ENCODE measurements at regions not wholly inside any gene's neighbourhood (a gene's known extent, or its start where the extent isn't known, plus 50 kb on each side); places are given as distances from the start of the nearest gene placed in this dataset.

GRCh38 chr3:23668430-23668904 lies 137.3 kb upstream of the UBE2E1 start:
- H3K36me3 Mint-ChIP-seq = no peaks in the 10 kb centered on the region
- no peaks in the 10 kb centered on the region for H3K9me3 Mint-ChIP-seq
- CTCF ChIA-PET = no interaction called here
- no peaks in the 10 kb centered on the region for H3K36me3 ChIP-seq (ENCODE audit: control insufficient read depth in 2 of 2, extremely low read depth in 1 of 2, insufficient read depth in 1 of 2, low read length in 1 of 2)
- POLR2A ChIA-PET = no interaction called here
- no peak overlapping the region for H3K27ac Mint-ChIP-seq
- peaks cover 0 to 2% (median 0%) of the 10 kb centered on the region in 3 donors for H3K4me1 Mint-ChIP-seq
- no peaks in the 10 kb centered on the region for H3K9me3 ChIP-seq
- peaks cover 0 to 2% of the 10 kb centered on the region in 2 experiments for H3K4me1 ChIP-seq (ENCODE audit: control insufficient read depth in 1 of 2, extremely low read depth in 1 of 2, insufficient read depth in 2 of 2, low read length in 2 of 2)
- H3K4me3 ChIP-seq (ENCODE audit: control insufficient read depth in 1 of 2, extremely low read depth in 1 of 2, low read length in 1 of 2) = no peak overlapping the region
- no peak for DNase-seq
- no peak for ATAC-seq (replicated peaks in 1 of 4)
- peaks cover 0 to 12% of the 10 kb centered on the region in 2 experiments for H3K27me3 ChIP-seq (replicated peaks in 1 of 2; ENCODE audit: control insufficient read depth in 2 of 2, extremely low read depth in 1 of 2, insufficient read depth in 2 of 2, low read length in 1 of 2)
- peaks cover 11 to 25% of the 10 kb centered on the region in 2 donors for H3K27me3 Mint-ChIP-seq
- 78% methylated on average over 3 of the region's 4 CpGs for WGBS (ENCODE audit: insufficient coverage)
- H3K27ac ChIP-seq (ENCODE audit: low read length) = no peak overlapping the region
- H3K4me3 Mint-ChIP-seq = no peak overlapping the region

- Histone ChIP-seq H3K9me3 (no peaks in the 10 kb centered on the region), H3K27me3 (replicated peaks in 1 of 2; ENCODE audit: control insufficient read depth in 2 of 2, extremely low read depth in 1 of 2, insufficient read depth in 2 of 2, low read length in 1 of 2) (peaks cover 0 to 12% of the 10 kb centered on the region in 2 experiments), H3K36me3 (ENCODE audit: control insufficient read depth in 2 of 2, extremely low read depth in 1 of 2, insufficient read depth in 1 of 2, low read length in 1 of 2) (no peaks in the 10 kb centered on the region), H3K4me3 (ENCODE audit: control insufficient read depth in 1 of 2, extremely low read depth in 1 of 2, low read length in 1 of 2) (no peak overlapping the region), H3K27ac (ENCODE audit: low read length) (no peak overlapping the region), H3K4me1 (ENCODE audit: control insufficient read depth in 1 of 2, extremely low read depth in 1 of 2, insufficient read depth in 2 of 2, low read length in 2 of 2) (peaks cover 0 to 2% of the 10 kb centered on the region in 2 experiments)
- DNase-seq (no peak), ATAC-seq (replicated peaks in 1 of 4) (no peak)
- Mint-ChIP-seq H3K36me3 (no peaks in the 10 kb centered on the region), H3K4me3 (no peak overlapping the region), H3K9me3 (no peaks in the 10 kb centered on the region), H3K4me1 (peaks cover 0 to 2% (median 0%) of the 10 kb centered on the region in 3 donors), H3K27me3 (peaks cover 11 to 29% of the 10 kb centered on the region in 2 donors), H3K27ac (no peak overlapping the region)
- POLR2A ChIA-PET = no interaction called here
- WGBS (ENCODE audit: insufficient coverage) = 69% methylated on average over 3 of the region's 8 CpGs
- CTCF ChIA-PET = interaction anchor here in 1 of 2 donors (0.6 kb wide), 1 partner anchor 12 kb away, joined by 3 read pairs; no protein-coding TSS in a partner anchor
These were observed 136.1 kb upstream of the UBE2E1 start for GRCh38 chr3:23669541-23670255.

- Histone ChIP-seq H3K9me3 (no peaks in the 10 kb centered on the region), H3K4me1 (ENCODE audit: control insufficient read depth in 1 of 2, extremely low read depth in 1 of 2, insufficient read depth in 2 of 2, low read length in 2 of 2) (peaks cover 0 to 2% of the 10 kb centered on the region in 2 experiments), H3K4me3 (ENCODE audit: control insufficient read depth in 1 of 2, extremely low read depth in 1 of 2, low read length in 1 of 2) (peak overlapping the region in 1 of 2 donors; percentile 32), H3K36me3 (ENCODE audit: control insufficient read depth in 2 of 2, extremely low read depth in 1 of 2, insufficient read depth in 1 of 2, low read length in 1 of 2) (no peaks in the 10 kb centered on the region), H3K27me3 (replicated peaks in 1 of 2; ENCODE audit: control insufficient read depth in 2 of 2, extremely low read depth in 1 of 2, insufficient read depth in 2 of 2, low read length in 1 of 2) (peaks cover 0 to 12% of the 10 kb centered on the region in 2 experiments), H3K27ac (ENCODE audit: low read length) (no peak overlapping the region)
- CTCF ChIA-PET = no interaction called here
- Mint-ChIP-seq H3K4me3 (no peak overlapping the region), H3K27me3 (peaks cover 11 to 29% of the 10 kb centered on the region in 2 donors), H3K36me3 (no peaks in the 10 kb centered on the region), H3K9me3 (no peaks in the 10 kb centered on the region), H3K4me1 (peaks cover 0 to 2% (median 0%) of the 10 kb centered on the region in 3 donors), H3K27ac (no peak overlapping the region)
- POLR2A ChIA-PET = no interaction called here
- DNase-seq (peak in 1 of 35 experiments; percentile 1), ATAC-seq (replicated peaks in 1 of 4) (no peak)
- 51% methylated on average over 11 of the region's 38 CpGs for WGBS (ENCODE audit: insufficient coverage)
These were observed 133.7 kb upstream of the UBE2E1 start for GRCh38 chr3:23671851-23672589.

GRCh38 chr3:23672628-23673027 lies 133.1 kb upstream of the UBE2E1 start:
- Mint-ChIP-seq H3K4me1 (peaks cover 0 to under 1% (median 0%) of the 10 kb centered on the region in 3 donors), H3K4me3 (no peak overlapping the region), H3K9me3 (no peaks in the 10 kb centered on the region), H3K36me3 (no peaks in the 10 kb centered on the region), H3K27ac (no peak overlapping the region), H3K27me3 (peaks cover 11 to 29% of the 10 kb centered on the region in 2 donors)
- ChIA-PET POLR2A (no interaction called here), CTCF (no interaction called here)
- H3K9me3 ChIP-seq = no peaks in the 10 kb centered on the region
- peaks cover 0 to 2% of the 10 kb centered on the region in 2 experiments for H3K4me1 ChIP-seq (ENCODE audit: control insufficient read depth in 1 of 2, extremely low read depth in 1 of 2, insufficient read depth in 2 of 2, low read length in 2 of 2)
- no CpG with 5 or more reads among the region's 4 CpGs for WGBS (ENCODE audit: insufficient coverage)
- ATAC-seq (replicated peaks in 1 of 4) = no peak
- no peaks in the 10 kb centered on the region for H3K36me3 ChIP-seq (ENCODE audit: control insufficient read depth in 2 of 2, extremely low read depth in 1 of 2, insufficient read depth in 1 of 2, low read length in 1 of 2)
- H3K27me3 ChIP-seq (replicated peaks in 1 of 2; ENCODE audit: control insufficient read depth in 2 of 2, extremely low read depth in 1 of 2, insufficient read depth in 2 of 2, low read length in 1 of 2) = peaks cover 0 to 12% of the 10 kb centered on the region in 2 experiments
- H3K4me3 ChIP-seq (ENCODE audit: control insufficient read depth in 1 of 2, extremely low read depth in 1 of 2, low read length in 1 of 2) = no peak overlapping the region
- DNase-seq = no peak
- H3K27ac ChIP-seq (ENCODE audit: low read length) = no peak overlapping the region

DNA sequence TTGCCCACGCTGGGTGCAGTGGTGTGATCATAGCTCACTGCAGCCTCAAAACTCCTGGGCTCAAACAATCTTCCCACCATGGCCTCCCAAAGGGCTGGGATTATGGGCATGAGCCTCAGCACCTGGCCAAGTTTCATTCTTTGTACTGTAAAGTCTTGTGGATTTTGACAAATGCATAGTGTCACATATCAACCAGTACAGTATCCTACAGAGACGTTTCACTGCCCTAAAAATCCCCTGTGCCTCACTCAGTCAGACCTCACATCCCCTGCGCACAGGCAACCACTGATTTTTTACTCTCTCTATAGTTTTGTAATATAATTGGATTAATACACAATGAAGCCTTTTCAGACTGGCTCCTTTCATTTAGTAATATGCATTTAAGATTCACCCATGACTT lies 130.7 kb upstream of the UBE2E1 start:
- Histone ChIP-seq H3K4me1 (ENCODE audit: control insufficient read depth in 1 of 2, extremely low read depth in 1 of 2, insufficient read depth in 2 of 2, low read length in 2 of 2) (peaks cover 0 to 2% of the 10 kb centered on the region in 2 experiments), H3K27me3 (replicated peaks in 1 of 2; ENCODE audit: control insufficient read depth in 2 of 2, extremely low read depth in 1 of 2, insufficient read depth in 2 of 2, low read length in 1 of 2) (peaks cover 0 to 12% of the 10 kb centered on the region in 2 experiments), H3K36me3 (ENCODE audit: control insufficient read depth in 2 of 2, extremely low read depth in 1 of 2, insufficient read depth in 1 of 2, low read length in 1 of 2) (no peaks in the 10 kb centered on the region), H3K4me3 (ENCODE audit: control insufficient read depth in 1 of 2, extremely low read depth in 1 of 2, low read length in 1 of 2) (no peak overlapping the region), H3K9me3 (no peaks in the 10 kb centered on the region), H3K27ac (ENCODE audit: low read length) (no peak overlapping the region)
- Mint-ChIP-seq H3K27me3 (peaks cover 5 to 22% of the 10 kb centered on the region in 2 donors), H3K27ac (no peak overlapping the region), H3K4me3 (no peak overlapping the region), H3K9me3 (peaks cover 0 to 5% (median 0%) of the 10 kb centered on the region in 3 donors), H3K36me3 (no peaks in the 10 kb centered on the region), H3K4me1 (no peaks in the 10 kb centered on the region)
- CTCF ChIA-PET = interaction anchor here in 1 of 2 donors (0.7 kb wide), 1 partner anchor 566 kb away, joined by 3 read pairs; no protein-coding TSS in a partner anchor
- no peak for ATAC-seq (replicated peaks in 1 of 4)
- POLR2A ChIA-PET = no interaction called here
- DNase-seq = no peak
- no CpG with 5 or more reads among the region's 3 CpGs for WGBS (ENCODE audit: insufficient coverage)

GRCh38 chr3:23676093-23676492 lies 129.7 kb upstream of the UBE2E1 start:
- DNase-seq (no peak), ATAC-seq (replicated peaks in 1 of 4) (no peak)
- no peaks in the 10 kb centered on the region for H3K9me3 ChIP-seq
- ChIA-PET POLR2A (interaction anchor here in 1 of 2 donors (0.6 kb wide), 1 partner anchor 566 kb away, joined by 3 read pairs; no protein-coding TSS in a partner anchor), CTCF (no interaction called here)
- no peak overlapping the region for H3K4me3 Mint-ChIP-seq
- H3K27me3 ChIP-seq (replicated peaks in 1 of 2; ENCODE audit: control insufficient read depth in 2 of 2, extremely low read depth in 1 of 2, insufficient read depth in 2 of 2, low read length in 1 of 2) = peaks cover 0 to 10% of the 10 kb centered on the region in 2 experiments
- H3K4me1 Mint-ChIP-seq = no peaks in the 10 kb centered on the region
- H3K27ac Mint-ChIP-seq = no peak overlapping the region
- no CpG with 5 or more reads among the region's 1 CpG for WGBS (ENCODE audit: insufficient coverage)
- no peak overlapping the region for H3K27ac ChIP-seq (ENCODE audit: low read length)
- peaks cover 4 to 15% of the 10 kb centered on the region in 2 donors for H3K27me3 Mint-ChIP-seq
- no peaks in the 10 kb centered on the region for H3K36me3 Mint-ChIP-seq
- H3K4me3 ChIP-seq (ENCODE audit: control insufficient read depth in 1 of 2, extremely low read depth in 1 of 2, low read length in 1 of 2) = no peak overlapping the region
- H3K9me3 Mint-ChIP-seq = peaks cover 0 to 5% (median 0%) of the 10 kb centered on the region in 3 donors
- peaks cover 0 to 2% of the 10 kb centered on the region in 2 experiments for H3K4me1 ChIP-seq (ENCODE audit: control insufficient read depth in 1 of 2, extremely low read depth in 1 of 2, insufficient read depth in 2 of 2, low read length in 2 of 2)
- H3K36me3 ChIP-seq (ENCODE audit: control insufficient read depth in 2 of 2, extremely low read depth in 1 of 2, insufficient read depth in 1 of 2, low read length in 1 of 2) = no peaks in the 10 kb centered on the region
